Uterus (tissue), 3 donors: ENCODE measurements at regions not wholly inside any gene's neighbourhood (a gene's known extent, or its start where the extent isn't known, plus 50 kb on each side); places are given as distances from the start of the nearest gene placed in this dataset.

ENCODE experiments used
- DNase-seq, 2 donors: peaks; one replicate each; pipeline ENCODE4 v3.0.0-alpha.2; 2019 to 2020
- H3K27ac ChIP-seq, 2 donors: fragments of 200-600 bp; sonication (generic); 1 replicate in 1 of 2; 2 replicates in 1 of 2; pipeline ENCODE4 v1.5.1; 2016 to 2018
- H3K27me3 ChIP-seq, 2 donors: fragments of 200-600 bp; sonication (generic); one replicate each; pipeline ENCODE4 v1.5.1; 2018 to 2019; ENCODE audit warnings: control low read depth in 1 of 2
- H3K36me3 ChIP-seq, 2 donors: fragments of 200-600 bp; sonication (generic); one replicate each; pipeline ENCODE4 v1.5.1; 2019; ENCODE audit warnings: control low read depth in 1 of 2
- H3K4me1 ChIP-seq, 2 donors: fragments of 200-600 bp; sonication (generic); one replicate each; pipeline ENCODE4 v1.5.1; 2018 to 2019; ENCODE audit warnings: control low read depth in 1 of 2
- H3K4me3 ChIP-seq, 2 donors: fragments of 200-600 bp; sonication (generic); 1 replicate in 1 of 2; 2 replicates in 1 of 2; pipeline ENCODE4 v1.5.1; 2018 to 2019; ENCODE audit warnings: mild to moderate bottlenecking in 1 of 2
- H3K9me3 ChIP-seq, 2 donors: fragments of 200-600 bp; sonication (generic); one replicate each; pipeline ENCODE4 v1.5.1; 2019; ENCODE audit warnings: control low read depth in 1 of 2
- POLR2A ChIP-seq, 2 donors: fragments of 450-650 bp; IDR thresholded peaks; one replicate each; pipeline ENCODE4 v1.6.1; 2016; ENCODE audit warnings: antibody characterized with exemption in 2 of 2, mild to moderate bottlenecking in 1 of 2, moderate library complexity in 1 of 2
- intact Hi-C: fragments of 100-400 bp; cut with DNase I; formaldehyde crosslinking; loops from one replicate; pipeline ENCODE4 v1.15.1; 2023; ENCODE audit warnings: low total_unique reads
- TF ChIP-seq, protein P1 (sequence below), 4 experiments: fragments of 200-600 bp in 2 of 4; fragments of 450-650 bp in 2 of 4; sonication (generic) in 2 of 4; IDR thresholded peaks; one replicate each; pipeline ENCODE4 v1.5.1; 2016 to 2019; ENCODE audit warnings: antibody characterized with exemption in 4 of 4, mild to moderate bottlenecking in 2 of 4, moderate library complexity in 1 of 4
- donor health status: DM: yes; HTN: yes; CAD: no.

DNA sequence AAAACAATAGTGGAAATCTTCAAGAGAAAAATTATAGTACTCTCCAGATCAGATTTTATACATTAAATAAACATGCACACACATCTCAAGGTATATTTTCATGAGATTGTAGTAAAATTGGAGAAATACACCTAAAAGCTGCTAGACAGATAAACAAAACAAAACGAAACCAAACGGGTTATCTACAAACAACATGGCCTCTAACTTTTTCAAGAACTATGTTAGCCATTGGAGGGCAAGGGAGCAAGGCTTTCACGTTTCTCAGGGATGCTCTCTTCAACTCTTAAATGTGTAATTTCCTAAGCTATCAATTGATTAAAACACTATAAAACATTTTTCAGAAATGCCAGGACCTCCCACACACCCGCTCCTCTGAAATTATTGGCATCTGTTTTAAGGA is 1262.4 kb upstream of the PCDH20 start:
- Histone ChIP-seq H3K36me3 (no peaks in the 10 kb centered on the region), H3K27me3 (no peaks in the 10 kb centered on the region), H3K4me3 (no peak overlapping the region), H3K4me1 (no peaks in the 10 kb centered on the region), H3K27ac (no peak overlapping the region), H3K9me3 (no peaks in the 10 kb centered on the region)
- no peak for DNase-seq
- intact Hi-C loops, result no loop called here
- no peak for TF ChIP-seq POLR2A (IDR thresholded peaks at IDR 0.05)
- TF ChIP-seq, protein P1, sequence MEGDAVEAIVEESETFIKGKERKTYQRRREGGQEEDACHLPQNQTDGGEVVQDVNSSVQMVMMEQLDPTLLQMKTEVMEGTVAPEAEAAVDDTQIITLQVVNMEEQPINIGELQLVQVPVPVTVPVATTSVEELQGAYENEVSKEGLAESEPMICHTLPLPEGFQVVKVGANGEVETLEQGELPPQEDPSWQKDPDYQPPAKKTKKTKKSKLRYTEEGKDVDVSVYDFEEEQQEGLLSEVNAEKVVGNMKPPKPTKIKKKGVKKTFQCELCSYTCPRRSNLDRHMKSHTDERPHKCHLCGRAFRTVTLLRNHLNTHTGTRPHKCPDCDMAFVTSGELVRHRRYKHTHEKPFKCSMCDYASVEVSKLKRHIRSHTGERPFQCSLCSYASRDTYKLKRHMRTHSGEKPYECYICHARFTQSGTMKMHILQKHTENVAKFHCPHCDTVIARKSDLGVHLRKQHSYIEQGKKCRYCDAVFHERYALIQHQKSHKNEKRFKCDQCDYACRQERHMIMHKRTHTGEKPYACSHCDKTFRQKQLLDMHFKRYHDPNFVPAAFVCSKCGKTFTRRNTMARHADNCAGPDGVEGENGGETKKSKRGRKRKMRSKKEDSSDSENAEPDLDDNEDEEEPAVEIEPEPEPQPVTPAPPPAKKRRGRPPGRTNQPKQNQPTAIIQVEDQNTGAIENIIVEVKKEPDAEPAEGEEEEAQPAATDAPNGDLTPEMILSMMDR (IDR thresholded peaks at IDR 0.05), result no peak

DNA sequence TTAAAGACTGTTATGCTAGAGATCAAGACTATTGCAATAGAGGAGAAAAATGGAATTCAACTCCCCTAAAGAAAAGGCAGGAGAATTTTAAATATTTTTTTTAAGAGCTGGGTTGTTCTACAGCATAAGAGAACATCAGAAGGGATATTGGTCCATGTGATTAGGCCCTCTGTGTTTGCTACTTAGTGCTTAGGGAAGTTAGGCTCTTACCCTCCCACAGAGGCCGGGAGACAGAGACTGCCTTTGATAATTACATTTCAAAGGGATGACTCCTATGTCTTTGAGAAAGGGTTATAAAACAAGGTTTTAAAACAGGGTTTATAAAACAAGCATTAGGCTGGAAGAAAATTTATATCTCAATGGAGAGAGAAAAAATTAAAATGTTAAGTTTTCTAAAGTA is 1248.1 kb upstream of the PCDH20 start:
- H3K36me3 ChIP-seq, result no peaks in the 10 kb centered on the region
- H3K4me3 ChIP-seq, result no peak overlapping the region
- H3K9me3 ChIP-seq, result no peaks in the 10 kb centered on the region
- intact Hi-C loops, result no loop called here
- DNase-seq, result no peak
- no peaks in the 10 kb centered on the region for H3K27me3 ChIP-seq
- no peak overlapping the region for H3K27ac ChIP-seq
- TF ChIP-seq, protein P1 (IDR thresholded peaks at IDR 0.05), result no peak
- TF ChIP-seq POLR2A (IDR thresholded peaks at IDR 0.05), result no peak
- H3K4me1 ChIP-seq, result no peaks in the 10 kb centered on the region

DNA sequence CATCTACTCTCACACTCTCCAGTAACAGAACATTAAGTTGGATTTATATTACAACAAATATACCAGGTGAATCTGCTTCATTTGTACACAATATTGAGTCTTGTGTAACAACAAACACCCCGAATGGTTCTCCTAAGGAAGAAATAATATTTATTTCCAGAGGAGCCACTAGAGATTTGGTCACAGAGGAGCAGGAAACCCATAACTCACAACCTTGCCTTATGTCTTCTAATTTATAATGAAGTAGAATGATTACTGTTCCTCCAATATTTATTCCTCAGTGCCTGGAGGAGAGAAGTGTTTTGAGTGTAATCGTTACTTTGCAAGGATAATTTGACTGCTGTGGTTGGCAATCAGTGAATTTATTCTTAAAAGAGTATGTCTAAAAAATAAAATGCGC is 1243.7 kb upstream of the PCDH20 start:
- Histone ChIP-seq H3K27ac (no peak overlapping the region), H3K27me3 (no peaks in the 10 kb centered on the region), H3K4me1 (no peaks in the 10 kb centered on the region), H3K4me3 (no peak overlapping the region), H3K36me3 (no peaks in the 10 kb centered on the region), H3K9me3 (no peaks in the 10 kb centered on the region)
- no peak for TF ChIP-seq POLR2A (IDR thresholded peaks at IDR 0.05)
- TF ChIP-seq, protein P1 (IDR thresholded peaks at IDR 0.05), result no peak
- intact Hi-C loops, result no loop called here
- no peak for DNase-seq

DNA sequence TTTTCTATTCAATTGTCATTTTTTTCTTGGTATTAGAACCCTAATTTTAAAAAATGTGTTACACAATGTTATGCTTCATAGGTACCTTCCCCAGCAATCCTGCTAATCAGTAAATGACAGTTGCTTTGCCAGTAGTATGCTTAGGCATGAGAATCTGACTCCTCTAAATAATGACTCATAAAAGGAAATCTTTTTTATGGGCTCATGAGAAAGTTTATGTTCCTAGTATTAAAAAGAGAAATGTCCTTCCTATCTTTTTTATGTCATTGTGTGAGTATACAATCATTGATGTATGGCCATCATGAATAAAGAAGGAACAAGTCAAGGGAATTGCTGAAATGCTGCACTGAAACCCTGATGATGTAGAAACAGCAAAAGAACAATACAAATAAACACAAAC is 1237.7 kb upstream of the PCDH20 start:
- intact Hi-C loops, result no loop called here
- Histone ChIP-seq H3K4me1 (no peaks in the 10 kb centered on the region), H3K27me3 (no peaks in the 10 kb centered on the region), H3K27ac (no peak overlapping the region), H3K36me3 (no peaks in the 10 kb centered on the region), H3K4me3 (no peak overlapping the region), H3K9me3 (no peaks in the 10 kb centered on the region)
- DNase-seq, result no peak
- no peak for TF ChIP-seq POLR2A (IDR thresholded peaks at IDR 0.05)
- TF ChIP-seq, protein P1 (IDR thresholded peaks at IDR 0.05), result no peak

DNA sequence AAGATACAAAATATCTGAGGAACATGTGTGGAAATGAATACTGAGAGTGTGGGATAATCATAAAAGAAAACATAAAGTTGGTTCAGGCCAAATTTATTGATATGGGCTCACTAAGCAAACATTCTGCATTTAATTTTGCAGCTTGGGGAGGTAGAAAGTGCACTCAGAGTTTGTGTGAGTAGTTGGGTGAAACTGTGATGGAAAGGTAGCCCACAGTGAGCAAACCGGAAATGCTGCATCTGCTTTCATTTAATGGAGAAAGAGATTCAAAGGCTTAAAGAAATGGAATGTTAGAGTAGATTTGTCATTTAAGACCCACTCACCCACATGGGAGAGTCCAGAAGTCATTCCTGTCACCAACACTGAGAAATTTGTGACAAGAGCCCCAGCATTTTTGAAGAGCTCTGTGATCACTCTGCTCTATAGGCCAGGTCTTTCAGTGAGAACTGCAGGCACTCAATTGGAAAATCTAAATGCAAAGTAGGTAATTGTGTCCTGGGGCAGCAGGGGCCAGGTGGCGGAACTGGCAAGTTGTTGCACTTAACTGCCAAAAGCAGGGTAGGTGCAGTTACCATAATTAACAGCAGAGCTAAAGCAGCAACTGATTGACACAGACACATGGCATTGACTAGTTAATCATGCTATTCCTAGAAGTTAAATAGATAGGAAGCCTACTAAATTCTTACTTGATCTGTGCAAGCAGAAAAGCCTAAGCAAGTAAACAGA is 1228.3 kb upstream of the PCDH20 start:
- Histone ChIP-seq H3K27me3 (no peaks in the 10 kb centered on the region), H3K36me3 (no peaks in the 10 kb centered on the region), H3K4me1 (no peaks in the 10 kb centered on the region), H3K4me3 (no peak overlapping the region), H3K27ac (no peak overlapping the region), H3K9me3 (no peaks in the 10 kb centered on the region)
- no peak for DNase-seq
- no peak for TF ChIP-seq POLR2A (IDR thresholded peaks at IDR 0.05)
- TF ChIP-seq, protein P1 (IDR thresholded peaks at IDR 0.05), result no peak
- intact Hi-C loops, result no loop called here
